GM21367 (cell line): ENCODE measurements at regions not wholly inside any gene's neighbourhood (a gene's known extent, or its start where the extent isn't known, plus 50 kb on each side); places are given as distances from the start of the nearest gene placed in this dataset.
A peak's percentile ranks its signal among the peaks of the same experiment; 100 is the strongest.

Experiments
- ATAC-seq: cut with Tn5 transposase; IDR thresholded peaks from one replicate; pipeline ENCODE4 v1.9.1; 2021; ENCODE audit not compliant: unreplicated experiment

DNA sequence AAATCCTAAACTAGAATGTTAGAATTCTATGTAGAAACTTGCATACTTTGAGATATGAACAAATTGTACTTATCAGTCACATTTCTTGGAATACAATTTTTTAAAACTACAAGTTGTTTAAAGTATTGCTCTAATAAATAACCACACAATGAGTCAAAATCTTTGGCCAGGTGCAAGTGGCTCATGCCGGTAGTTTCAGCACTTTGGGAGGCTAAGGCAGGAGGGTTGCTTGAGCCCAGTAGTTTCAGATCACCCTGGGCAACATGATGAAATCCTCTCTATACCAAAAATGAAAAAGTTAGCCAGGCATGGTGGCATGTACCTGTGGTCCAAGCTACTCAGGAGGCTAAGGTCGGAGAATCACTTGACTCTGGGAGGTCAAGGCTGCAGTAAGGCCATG lies 257.8 kb downstream of the COX7C start:
- no peak for ATAC-seq

DNA sequence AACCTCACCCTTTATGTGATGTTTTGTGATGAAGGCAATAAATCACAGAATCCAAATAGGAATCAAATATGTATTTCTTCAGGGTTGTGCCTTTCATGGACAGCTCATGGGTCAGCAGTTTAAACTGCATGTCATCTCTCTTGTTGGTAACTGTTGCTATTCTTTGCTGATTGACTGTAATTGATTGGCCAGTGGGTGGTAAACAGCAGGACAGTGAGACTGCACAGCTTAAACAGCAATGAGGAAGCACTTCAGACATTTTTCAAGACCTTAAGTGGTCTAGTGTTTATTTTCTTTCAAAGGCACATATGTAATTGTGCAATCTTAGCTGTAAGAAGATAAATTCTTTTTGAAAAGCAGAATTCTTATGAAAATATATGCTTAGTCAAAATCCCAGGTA lies 260.5 kb downstream of the COX7C start:
- no peak for ATAC-seq

DNA sequence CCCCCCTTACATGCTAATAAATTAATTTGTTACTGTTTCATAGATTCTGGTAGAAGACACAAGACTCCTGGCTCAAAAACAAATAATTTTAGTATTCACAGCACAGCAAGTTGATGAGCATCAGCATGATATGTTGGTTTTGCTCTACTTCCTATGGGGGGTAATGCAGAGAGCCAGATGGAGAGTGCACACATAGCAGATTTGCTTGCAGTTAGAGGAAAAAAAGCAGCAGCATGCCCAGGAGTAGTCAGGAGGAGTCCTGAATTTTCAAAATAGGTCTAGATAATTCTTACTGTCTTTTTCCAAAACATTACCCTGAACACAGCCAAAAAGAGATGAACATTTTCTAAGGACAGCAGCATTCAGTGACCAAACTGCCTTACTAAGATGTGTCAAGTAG lies 261.3 kb downstream of the COX7C start:
- no peak for ATAC-seq

DNA sequence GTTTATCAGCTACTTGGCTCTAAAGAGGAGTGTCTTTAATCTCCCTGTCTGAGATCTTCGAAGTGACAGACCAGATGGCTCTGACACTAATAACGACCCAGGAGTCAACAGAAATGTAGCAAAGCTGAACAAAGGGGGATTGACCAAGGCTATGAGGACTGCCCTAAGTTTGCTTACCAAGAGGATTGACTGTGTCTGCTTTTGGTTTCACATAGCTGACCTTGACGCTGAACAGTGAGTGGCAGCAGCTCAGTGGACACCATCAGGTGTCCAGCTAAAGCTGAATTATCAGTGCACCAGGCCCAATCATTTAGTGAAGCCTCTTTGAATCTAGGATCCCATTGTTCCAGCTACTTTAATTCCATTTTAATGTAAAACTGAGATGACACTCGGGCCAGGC lies 262.6 kb downstream of the COX7C start:
- no peak for ATAC-seq

DNA sequence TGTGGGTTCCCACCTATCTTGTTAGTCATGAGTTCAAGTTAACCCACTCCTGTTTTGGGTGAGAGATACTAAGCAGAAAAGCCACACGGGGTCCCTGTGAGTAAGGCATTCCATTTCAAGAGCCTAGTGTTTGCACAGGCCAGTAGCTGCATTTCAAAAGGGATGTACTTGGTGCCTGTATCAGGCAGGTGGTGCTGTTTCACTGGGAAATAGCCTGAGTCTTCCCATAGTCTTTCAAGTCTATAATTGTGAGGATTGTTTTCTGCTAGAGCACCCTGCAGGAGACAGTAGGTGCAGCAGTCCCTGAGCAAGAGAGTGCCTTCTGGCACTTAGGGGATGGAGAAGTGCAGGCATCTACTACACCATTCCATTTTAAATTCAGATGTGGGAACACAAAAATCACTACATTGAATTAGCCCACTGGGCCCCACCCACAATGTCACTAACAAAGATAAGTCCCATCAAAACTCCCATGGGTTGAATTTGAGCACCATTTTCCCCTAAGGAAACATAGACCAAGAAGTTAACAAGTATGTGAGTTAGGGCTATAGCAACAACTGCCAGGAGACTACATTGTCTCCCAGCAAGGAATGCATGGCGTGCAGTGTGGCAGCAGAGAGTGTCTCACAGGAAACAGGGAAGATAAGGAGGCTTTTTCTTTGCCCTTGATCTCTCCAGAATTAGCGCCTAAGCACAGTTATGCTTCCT lies 263.2 kb downstream of the COX7C start:
- peak; percentile 95 for ATAC-seq

DNA sequence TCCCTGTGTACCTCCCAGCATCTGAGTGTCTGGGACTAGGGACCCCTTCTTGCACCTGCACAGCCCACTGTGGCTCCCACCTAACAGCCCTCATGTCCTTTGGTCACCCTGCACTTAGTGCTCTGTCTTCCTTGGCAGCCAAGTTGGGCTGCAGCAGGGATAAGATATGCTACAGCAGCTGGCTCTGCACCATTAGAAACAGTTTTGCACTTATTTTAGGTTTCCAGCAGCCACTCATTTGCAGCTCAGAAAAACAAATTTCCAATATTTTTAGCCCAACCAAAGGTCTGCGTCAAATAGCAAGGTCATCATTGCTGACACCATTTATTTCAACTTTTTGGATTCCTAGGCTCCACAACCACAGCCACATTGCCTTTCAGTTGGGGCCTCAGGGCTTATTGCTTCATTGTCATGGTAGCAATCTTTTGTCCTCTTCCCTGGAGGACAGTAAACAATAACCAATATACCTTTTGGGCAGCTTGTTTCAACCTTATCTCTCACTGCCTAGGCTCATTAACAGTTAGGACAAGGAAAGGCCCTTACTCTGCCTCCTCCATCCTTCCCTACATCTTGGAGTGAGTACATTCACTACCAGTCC lies 263.9 kb downstream of the COX7C start:
- ATAC-seq, result no peak

DNA sequence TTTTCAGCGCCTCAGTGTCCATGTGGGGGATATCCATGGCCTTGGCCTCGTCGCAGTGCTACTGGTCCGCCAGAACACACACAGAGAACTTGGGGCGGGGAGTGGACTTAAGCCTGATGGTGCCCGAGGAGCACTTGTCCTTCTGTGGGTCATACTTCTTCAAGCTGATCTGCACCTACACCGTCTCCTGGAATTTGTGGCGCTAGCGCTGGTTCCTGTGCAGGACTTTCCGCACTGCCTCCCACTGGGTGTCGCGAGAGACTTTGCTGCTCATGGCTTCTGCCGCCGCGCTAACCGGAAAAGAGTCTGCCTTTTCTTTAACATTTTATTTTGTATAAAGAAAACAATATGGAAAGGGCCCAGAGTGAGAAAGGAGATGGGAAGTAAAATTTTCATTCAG lies 266.9 kb downstream of the COX7C start:
- ATAC-seq, result no peak

DNA sequence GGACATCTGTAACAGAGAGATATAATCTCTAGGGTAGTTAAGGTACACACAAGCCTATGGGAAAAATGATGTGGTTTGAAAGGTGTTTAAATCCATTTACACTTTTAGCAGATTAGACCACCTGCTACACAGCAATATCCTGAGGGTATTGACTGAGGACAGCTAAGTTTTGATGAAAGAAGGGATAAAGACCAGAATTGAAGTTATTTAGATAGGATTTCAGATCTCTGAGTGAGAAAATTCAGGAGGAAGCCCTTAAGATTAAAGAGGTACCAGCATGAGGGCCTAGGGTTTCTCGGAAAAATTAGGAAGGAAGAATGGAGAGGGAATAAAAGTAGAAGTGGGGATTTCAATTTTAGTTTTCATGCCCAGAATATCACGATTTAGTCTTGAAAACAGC lies 267.3 kb downstream of the COX7C start:
- ATAC-seq, result no peak

DNA sequence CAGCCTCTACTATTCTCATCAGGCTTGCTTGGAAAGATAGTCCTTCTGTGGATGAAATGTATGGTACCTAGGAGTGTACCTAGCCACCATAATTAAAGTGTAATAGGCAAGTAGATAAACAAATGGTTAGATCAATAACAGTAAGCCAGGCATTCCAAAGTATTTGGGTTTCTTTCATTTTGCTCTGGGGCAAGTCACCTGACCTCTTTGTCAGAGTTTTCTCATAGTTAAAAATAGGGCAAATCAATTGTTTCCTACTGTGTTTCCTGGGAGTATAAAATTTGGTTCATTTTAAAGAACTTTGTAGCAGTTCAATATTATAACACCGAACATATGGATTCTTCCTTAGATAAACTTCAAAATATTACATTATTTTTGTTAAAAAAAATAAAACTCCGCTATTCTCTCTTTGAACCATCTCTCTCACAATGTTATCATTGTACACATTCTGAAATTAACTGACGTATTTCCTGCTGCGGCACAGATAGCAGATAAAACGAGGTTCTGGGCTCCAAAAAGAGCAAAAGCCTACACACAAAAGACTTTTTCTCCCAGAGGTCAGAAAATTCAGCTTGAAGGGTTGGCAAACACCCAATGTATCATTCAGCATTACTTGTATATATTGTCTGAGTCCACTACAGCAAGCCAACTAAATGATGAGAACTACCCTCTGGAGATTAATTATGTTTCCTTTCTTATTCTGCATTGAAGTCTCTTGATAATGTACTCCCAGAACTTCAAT lies 267.9 kb downstream of the COX7C start:
- ATAC-seq, result no peak

DNA sequence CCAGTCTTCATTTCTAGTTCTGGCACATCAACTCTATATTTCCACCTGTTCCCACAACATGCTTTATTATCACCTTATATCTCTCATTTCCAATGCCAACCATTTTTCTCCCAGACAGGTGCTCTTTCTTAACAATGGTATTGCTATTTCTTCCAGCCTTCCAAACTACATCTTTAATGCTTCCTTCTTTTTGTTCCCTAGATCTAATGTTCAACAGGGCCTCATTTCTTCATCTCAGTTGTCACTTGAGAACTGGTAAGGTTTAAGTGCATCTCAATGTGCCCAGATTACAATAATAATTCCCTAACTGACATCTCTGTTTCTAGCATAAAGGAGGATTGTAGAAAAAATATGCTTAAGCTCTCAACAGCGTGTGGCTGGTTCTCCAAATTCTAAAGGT lies 272.6 kb downstream of the COX7C start:
- no peak for ATAC-seq

DNA sequence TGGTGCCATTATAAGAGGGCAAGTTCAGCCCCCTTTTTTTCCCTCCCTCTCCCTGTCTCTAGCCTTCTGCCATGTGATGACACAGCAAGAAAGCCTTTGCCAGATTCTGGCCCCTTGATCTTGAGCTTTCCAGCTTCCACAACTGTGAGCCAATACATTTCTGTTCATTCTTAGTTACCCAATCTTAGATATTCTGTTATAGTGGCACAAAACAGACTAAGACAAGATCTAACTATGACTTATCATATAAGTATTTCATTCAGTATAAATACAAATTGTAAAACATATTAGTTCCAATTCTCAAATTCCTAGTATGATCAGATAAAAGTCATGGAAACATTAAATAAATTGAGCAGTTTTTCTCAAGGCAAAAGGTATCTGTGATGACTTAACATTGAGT lies 276.3 kb downstream of the COX7C start:
- ATAC-seq, result no peak

DNA sequence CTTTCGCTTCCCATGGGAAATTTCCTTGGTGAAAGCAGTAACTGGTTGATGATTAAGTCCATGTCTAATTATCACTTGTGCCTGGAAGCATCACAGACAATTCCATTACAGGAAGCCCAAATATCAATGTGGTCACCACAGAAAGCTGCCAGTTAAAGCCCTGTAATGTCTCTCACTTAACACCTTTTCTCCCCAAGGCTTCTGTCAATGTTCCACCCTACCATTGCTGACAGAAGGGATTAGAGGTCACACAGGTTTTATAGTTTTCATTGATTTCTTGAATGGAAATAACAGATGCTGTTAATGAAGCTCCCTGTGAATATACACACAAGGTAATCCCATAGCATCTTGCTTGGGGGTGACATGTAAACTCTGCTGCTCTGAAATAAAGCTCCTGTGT lies 279.2 kb downstream of the COX7C start:
- ATAC-seq, result no peak

DNA sequence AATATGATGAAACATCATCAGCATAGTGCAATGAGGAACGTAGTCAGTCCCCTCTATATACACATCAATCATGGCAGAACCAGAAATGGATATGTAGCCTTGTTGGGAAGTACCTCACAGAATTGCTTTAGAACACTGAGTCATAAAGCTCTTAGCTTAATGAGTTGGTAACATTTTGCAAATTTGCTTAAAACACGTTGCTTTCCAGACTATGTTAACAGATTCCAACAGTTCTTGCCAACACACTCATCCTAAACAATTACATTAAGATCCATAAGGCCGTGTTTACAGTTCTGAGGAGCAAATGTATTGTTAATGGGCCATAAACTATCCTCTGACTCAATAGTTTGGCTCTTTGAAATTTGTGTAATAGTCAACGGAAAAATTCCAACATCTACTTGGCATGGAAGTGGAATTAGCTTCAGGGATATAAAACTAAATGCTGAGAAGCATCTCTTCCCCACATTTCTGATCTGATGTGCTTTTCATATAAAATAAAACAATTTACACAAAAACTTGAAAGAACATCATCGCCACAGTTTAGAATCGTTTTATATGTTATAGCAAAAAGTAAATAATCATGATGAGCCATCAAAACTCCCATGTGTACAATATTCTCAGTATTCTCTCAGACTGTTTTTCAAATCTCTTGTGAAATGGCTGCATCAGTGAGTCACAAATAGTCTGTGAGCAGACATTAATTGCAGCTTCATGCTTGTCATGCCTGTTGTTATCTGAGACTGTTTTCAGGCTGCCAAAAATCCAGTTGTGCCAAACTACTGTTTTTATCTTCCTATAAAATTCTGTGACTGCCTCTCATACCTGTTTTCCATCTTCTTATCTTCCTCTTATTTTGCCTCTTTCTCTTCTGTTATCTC lies 291.9 kb downstream of the COX7C start:
- ATAC-seq, result no peak

DNA sequence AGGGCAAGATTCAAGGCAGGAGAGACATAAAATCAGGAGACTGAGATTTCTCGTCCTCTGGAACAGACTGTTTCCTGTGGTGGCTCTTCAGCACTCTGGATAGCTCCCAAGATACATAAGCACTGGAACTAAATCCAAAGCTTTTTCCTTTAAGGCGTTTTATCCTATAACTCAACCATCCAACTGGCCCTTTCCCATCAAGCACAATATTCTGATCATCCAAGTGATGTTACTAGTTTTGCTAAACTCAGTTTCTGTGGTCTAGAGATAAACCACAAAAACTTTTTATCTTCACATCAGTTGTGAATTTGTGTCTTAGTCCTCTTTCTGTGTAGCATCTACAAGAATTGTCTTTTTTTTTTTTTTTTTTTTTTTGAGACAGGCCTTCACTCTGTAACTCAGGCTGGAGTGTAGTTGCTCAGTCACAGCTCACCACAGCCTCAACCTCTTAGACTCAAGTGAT lies 299.4 kb downstream of the COX7C start:
- no peak for ATAC-seq

DNA sequence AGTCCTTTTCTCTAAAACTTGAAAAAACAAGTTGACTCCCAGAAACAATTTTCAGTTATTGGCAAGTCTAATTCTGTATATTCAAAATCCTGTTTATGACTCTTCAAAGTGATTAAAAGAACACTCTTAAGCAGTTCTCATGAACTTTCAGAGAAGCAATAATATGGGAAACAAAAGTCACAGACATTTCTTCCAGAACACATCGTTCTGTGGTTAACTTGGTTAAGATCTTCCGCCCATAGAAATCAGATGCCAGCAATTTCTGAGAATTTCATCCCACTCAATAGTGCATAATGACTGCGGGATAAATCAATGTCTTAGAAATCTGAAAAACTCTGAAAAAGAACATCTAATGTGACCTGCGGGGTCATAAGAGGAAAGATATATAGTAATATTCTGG lies 300.5 kb downstream of the COX7C start:
- no peak for ATAC-seq

DNA sequence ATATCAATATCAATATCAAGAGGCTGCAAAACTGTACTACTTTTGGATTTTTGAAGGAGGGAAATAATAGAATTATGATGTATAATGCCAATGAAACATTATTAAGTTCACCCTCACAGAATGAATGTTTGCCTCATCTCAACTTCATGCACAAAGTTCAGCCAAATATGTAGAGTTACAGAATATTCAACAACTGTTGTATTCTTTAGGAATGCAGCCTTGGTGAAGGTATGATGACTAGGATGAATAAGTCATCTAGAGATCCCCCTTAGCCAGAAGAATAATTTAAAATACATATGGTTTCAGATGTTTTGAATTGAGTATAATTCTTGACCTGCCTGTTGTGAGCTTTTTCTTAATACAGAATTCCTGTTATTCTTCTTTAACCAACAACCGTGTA lies 308.3 kb downstream of the COX7C start:
- no peak for ATAC-seq

DNA sequence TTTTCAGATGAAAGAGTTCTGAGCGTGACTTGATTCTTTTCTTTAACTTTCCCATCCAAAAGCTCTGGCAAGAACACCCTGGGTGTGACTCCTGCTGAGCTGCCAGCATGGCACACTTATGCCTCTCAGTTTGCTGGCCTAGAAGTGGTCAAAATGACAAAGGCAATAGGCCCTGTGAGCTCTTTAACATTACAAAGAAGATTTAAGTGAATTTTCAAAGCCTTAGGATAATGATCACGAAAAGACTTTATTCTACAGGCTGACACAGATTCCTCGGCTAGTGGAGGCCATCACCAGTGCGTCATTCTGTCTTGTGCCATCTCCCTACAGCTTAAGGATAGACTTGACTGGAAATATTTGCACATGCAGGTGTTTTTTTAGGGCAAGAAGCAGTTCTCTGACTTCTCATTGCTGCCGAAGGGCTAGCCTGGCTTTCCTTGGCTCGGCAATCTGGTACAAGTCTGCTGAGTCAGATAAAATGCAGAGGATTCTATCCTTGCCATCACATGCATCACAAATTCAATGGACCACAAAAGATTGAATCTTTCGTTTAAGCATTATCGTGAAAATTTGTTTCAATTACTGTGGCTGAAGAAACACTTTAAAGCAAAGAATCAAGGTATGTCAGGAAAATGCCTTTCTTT lies 311.5 kb downstream of the COX7C start:
- no peak for ATAC-seq

DNA sequence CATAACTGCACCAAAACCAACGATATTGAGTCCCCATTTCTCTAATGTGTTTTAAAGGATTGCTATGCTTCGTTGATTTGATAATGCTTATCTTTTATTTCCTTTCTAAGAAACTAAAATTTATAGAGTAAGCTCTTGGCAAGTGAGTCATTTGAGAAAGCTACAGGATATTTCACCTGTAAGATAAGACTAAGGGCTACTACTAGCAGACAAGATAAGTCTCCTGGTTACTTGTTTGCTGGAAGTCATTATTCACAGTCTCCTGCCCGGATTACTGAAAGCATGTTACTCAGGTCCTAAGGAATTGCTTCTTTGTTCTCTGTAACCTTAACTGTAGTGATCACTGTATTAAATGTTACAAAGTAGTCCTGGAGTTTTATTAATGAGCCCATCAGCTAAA lies 315.9 kb upstream of the RASA1 start:
- ATAC-seq, result no peak

DNA sequence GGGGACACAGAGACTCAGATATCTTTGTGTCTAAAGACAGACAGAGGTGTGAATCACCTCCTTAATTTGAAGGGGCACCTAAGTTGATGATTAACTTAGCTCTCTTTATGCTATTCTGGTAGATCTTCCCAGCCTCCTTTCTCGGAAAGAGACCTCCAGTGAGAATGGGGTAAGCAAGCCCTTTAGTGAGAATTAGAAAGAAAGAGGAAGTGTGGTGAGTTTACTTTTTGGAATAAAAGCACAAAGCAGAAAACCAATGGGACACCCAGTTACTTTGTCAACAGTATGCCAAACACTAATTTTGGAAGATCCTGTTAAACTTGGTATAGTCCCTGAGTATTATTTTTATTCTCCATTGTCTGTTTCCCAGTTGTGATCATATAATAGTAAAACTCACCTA lies 302.8 kb upstream of the RASA1 start:
- no peak for ATAC-seq

DNA sequence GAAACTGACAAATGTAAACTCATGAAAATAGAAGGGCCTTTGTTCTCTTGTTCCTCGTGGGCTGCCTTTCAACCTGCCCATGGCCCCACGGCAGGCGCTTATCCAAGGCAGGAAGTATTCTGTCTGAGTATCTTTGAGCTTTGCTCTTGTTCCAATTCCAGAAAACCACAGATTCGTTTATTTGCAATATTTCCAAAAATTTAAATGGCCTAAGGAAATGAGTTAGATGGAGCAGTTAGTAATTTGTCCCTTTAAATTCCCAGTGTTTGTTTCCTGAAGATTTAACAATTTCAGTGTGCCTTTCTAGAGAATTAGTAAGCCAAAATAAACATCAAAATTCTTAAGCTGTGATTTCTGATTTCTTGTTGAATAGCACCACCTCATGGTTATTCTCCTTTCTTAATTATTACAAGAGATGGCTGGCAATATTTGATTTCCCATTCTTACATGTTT lies 299.4 kb upstream of the RASA1 start:
- no peak for ATAC-seq

DNA sequence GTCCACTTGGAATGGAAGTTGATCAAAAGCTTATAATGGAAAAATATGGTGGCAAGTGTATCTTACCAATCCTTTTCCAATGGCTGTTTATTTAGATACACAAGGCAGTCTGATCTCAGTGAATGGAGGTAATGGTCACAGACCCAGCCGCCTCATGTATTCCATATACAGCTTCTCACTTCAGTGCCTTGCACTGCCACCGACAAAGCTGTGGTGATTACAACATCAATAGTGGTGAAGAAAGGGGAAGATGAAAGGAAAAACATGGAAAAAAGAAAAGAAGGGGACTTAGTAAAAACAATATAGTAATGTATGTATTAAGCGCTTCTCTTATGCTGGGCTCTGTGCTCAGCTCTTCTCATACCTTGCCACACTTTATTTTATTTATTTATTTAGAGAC lies 297.3 kb upstream of the RASA1 start:
- no peak for ATAC-seq
